ENCODE measurements at regions not wholly inside any gene's neighbourhood (a gene's known extent, or its start where the extent isn't known, plus 50 kb on each side); places are given as distances from the start of the nearest gene placed in this dataset.

GRCh38 chr17:54754560-54754959 lies 146.1 kb upstream of the TOM1L1 start:
- 45% methylated on average over 15 of the region's 15 CpGs for WGBS (ENCODE audit: insufficient coverage, insufficient replicate concordance, low lambda C conversion rate, missing lambda C conversion rate)
- Histone ChIP-seq H3K4me1 (ENCODE audit: control insufficient read depth, insufficient read depth, low read length) (no peaks in the 10 kb centered on the region), H3K9ac (ENCODE audit: control insufficient read depth, insufficient read depth, low read length) (no peak overlapping the region), H3K4me2 (ENCODE audit: control insufficient read depth, insufficient read depth) (no peak overlapping the region), H3K27me3 (replicated peaks in 1 of 2; ENCODE audit: control insufficient read depth in 2 of 2, insufficient read depth in 2 of 2, low read length in 1 of 2) (no peaks in the 10 kb centered on the region), H3K9me3 (replicated peaks; ENCODE audit: control insufficient read depth, insufficient read depth, low read length) (no peaks in the 10 kb centered on the region), H3K79me2 (ENCODE audit: control insufficient read depth, insufficient read depth, low read length) (no peaks in the 10 kb centered on the region), H2AFZ (ENCODE audit: control insufficient read depth, low read depth, low read length) (no peak overlapping the region), H4K20me1 (ENCODE audit: control insufficient read depth, insufficient read depth) (no peaks in the 10 kb centered on the region), H3K27ac (ENCODE audit: control insufficient read depth, insufficient read depth) (no peak overlapping the region), H3K36me3 (ENCODE audit: control insufficient read depth in 2 of 2, insufficient read depth in 2 of 2, low read length in 1 of 2) (no peaks in the 10 kb centered on the region), H3K4me3 (no peak overlapping the region)
- POLR2A ChIA-PET = no interaction called here
- intact Hi-C loops (cut with micrococcal nuclease; ENCODE audit: unreplicated experiment) = no loop called here
- in situ Hi-C loops (cut with MboI) = no loop called here
- RAD21 ChIA-PET (ENCODE audit: unreplicated experiment) = interaction anchor here (1.2 to 1.5 kb wide), 2 partner anchors 258 to 327 kb away, joined by 4 to 7 read pairs; no protein-coding TSS in a partner anchor
- FAIRE-seq (no peak), ATAC-seq (peak; percentile 39; the same call in 2 of the 3 replicates), DNase-seq (ENCODE audit: low read depth, low spot score) (no peak)
- BruUV-seq (replicated peaks) = no TSS peak
- CTCF ChIA-PET = interaction anchor here (0.6 to 1.9 kb wide), 4 partner anchors 23 to 561 kb away, joined by 3 to 6 read pairs (median 3); no protein-coding TSS in a partner anchor
- SMC1A ChIA-PET (ENCODE audit: uncharacterized antibody, unreplicated experiment) = interaction anchor here (1.5 kb wide), 1 partner anchor 305 kb away, joined by 3 read pairs; no protein-coding TSS in a partner anchor
- TF ChIP-seq RAD21 (IDR thresholded peaks at IDR 0.05; ENCODE audit: insufficient read depth, low read depth, low read length) (0 out of 2 replicates have a peak, but pooled peaks have one; percentile 7), YY1 (IDR thresholded peaks at IDR 0.05; ENCODE audit: low read depth, low read length) (0 out of 2 replicates have a peak, but pooled peaks have one; percentile 10), NR2F1 (conservative IDR thresholded peaks at IDR 0.05) (no peak)
- TF ChIP-seq, protein P1, sequence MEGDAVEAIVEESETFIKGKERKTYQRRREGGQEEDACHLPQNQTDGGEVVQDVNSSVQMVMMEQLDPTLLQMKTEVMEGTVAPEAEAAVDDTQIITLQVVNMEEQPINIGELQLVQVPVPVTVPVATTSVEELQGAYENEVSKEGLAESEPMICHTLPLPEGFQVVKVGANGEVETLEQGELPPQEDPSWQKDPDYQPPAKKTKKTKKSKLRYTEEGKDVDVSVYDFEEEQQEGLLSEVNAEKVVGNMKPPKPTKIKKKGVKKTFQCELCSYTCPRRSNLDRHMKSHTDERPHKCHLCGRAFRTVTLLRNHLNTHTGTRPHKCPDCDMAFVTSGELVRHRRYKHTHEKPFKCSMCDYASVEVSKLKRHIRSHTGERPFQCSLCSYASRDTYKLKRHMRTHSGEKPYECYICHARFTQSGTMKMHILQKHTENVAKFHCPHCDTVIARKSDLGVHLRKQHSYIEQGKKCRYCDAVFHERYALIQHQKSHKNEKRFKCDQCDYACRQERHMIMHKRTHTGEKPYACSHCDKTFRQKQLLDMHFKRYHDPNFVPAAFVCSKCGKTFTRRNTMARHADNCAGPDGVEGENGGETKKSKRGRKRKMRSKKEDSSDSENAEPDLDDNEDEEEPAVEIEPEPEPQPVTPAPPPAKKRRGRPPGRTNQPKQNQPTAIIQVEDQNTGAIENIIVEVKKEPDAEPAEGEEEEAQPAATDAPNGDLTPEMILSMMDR (IDR thresholded peaks at IDR 0.05 in 2 of 3, conservative IDR thresholded peaks at IDR 0.05 in 1 of 3; ENCODE audit: control insufficient read depth in 2 of 3, extremely low read depth in 1 of 3, insufficient read depth in 1 of 3, low read depth in 3 of 3, low read length in 3 of 3) = peak; percentile 15 to 42 (median 29); a peak in 3 of 6 replicates

DNA sequence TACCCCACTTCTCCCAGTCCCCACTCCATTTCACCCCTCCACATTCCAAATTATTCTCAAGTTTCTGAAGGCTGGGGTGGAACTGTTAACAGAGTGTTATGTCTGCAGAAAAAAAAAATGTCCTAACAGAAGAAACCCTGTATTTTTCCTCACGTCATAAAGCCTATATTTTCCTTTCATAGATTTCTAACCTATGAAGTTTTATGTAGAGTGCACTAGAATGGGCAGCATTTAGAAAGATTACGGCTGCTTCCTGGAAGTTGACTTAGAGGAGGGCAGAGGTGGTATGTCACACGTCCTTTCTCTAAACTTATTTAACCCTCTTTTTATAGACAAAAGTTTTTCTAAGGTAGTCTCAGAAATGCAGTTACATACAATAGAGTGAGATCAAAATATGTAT lies 139.8 kb upstream of the TOM1L1 start:
- ATAC-seq = no peak
- H3K79me2 ChIP-seq (ENCODE audit: control insufficient read depth, insufficient read depth, low read length) = no peaks in the 10 kb centered on the region
- no peaks in the 10 kb centered on the region for H3K9me3 ChIP-seq (replicated peaks; ENCODE audit: control insufficient read depth, insufficient read depth, low read length)
- intact Hi-C loops (cut with micrococcal nuclease; ENCODE audit: unreplicated experiment) (no loop called here), in situ Hi-C loops (cut with MboI) (no loop called here)
- no peaks in the 10 kb centered on the region for H3K4me1 ChIP-seq (ENCODE audit: control insufficient read depth, insufficient read depth, low read length)
- H3K4me2 ChIP-seq (ENCODE audit: control insufficient read depth, insufficient read depth) = no peak overlapping the region
- FAIRE-seq = no peak
- H3K27me3 ChIP-seq (replicated peaks in 1 of 2; ENCODE audit: control insufficient read depth in 2 of 2, insufficient read depth in 2 of 2, low read length in 1 of 2) = no peaks in the 10 kb centered on the region
- H3K27ac ChIP-seq (ENCODE audit: control insufficient read depth, insufficient read depth) = no peak overlapping the region
- ChIA-PET SMC1A (ENCODE audit: uncharacterized antibody, unreplicated experiment) (no interaction called here), RAD21 (ENCODE audit: unreplicated experiment) (no interaction called here), POLR2A (no interaction called here), CTCF (no interaction called here)
- no peak overlapping the region for H3K4me3 ChIP-seq
- no peak for DNase-seq (ENCODE audit: low read depth, low spot score)
- TF ChIP-seq ETV6 (conservative IDR thresholded peaks at IDR 0.05 in 1 of 2, IDR thresholded peaks at IDR 0.05 in 1 of 2; ENCODE audit: borderline replicate concordance in 1 of 2, low read depth in 1 of 2) (no peak), ZNF622 (IDR thresholded peaks at IDR 0.05) (no peak), RBBP5 (conservative IDR thresholded peaks at IDR 0.05) (no peak), CHD2 (IDR thresholded peaks at IDR 0.05; ENCODE audit: borderline replicate concordance, low read depth, low read length) (no peak), CREM (IDR thresholded peaks at IDR 0.05; ENCODE audit: low read depth) (no peak), CHD4 (IDR thresholded peaks at IDR 0.05) (no peak), KDM1A (IDR thresholded peaks at IDR 0.05; ENCODE audit: borderline replicate concordance) (no peak), CHD1 (IDR thresholded peaks at IDR 0.05; ENCODE audit: low read depth, low read length) (no peak), NBN (IDR thresholded peaks at IDR 0.05) (no peak), RB1 (IDR thresholded peaks at IDR 0.05; ENCODE audit: borderline replicate concordance) (no peak), POLR2AphosphoS5 (IDR thresholded peaks at IDR 0.05; ENCODE audit: low read length) (no peak), RAD51 (IDR thresholded peaks at IDR 0.05) (no peak), ZNF274 (IDR thresholded peaks at IDR 0.05; ENCODE audit: insufficient read depth, insufficient read length) (no peak), EZH2 (IDR thresholded peaks at IDR 0.05; ENCODE audit: borderline replicate concordance, control insufficient read depth, low read depth, low read length) (no peak)
- 12% methylated on average over 3 of the region's 3 CpGs for WGBS (ENCODE audit: insufficient coverage, insufficient replicate concordance, low lambda C conversion rate, missing lambda C conversion rate)
- H3K36me3 ChIP-seq (ENCODE audit: control insufficient read depth in 2 of 2, insufficient read depth in 2 of 2, low read length in 1 of 2) = no peaks in the 10 kb centered on the region
- no peak overlapping the region for H3K9ac ChIP-seq (ENCODE audit: control insufficient read depth, insufficient read depth, low read length)
- BruUV-seq (replicated peaks) = no TSS peak
- no peaks in the 10 kb centered on the region for H4K20me1 ChIP-seq (ENCODE audit: control insufficient read depth, insufficient read depth)
- H2AFZ ChIP-seq (ENCODE audit: control insufficient read depth, low read depth, low read length) = no peak overlapping the region

Data from GM12878 (cell line).